ENCODE measurements at regions not wholly inside any gene's neighbourhood (a gene's known extent, or its start where the extent isn't known, plus 50 kb on each side); places are given as distances from the start of the nearest gene placed in this dataset.

GRCh38 chr6:19327241-19327640 lies 509.9 kb upstream of the ID4 start:
- no TSS peak for BruUV-seq (replicated peaks)
- H4K20me1 ChIP-seq (replicated peaks; ENCODE audit: control insufficient read depth, insufficient read depth, low read length): no peaks in the 10 kb centered on the region
- H3K27ac ChIP-seq (ENCODE audit: extremely low read depth, low read depth, low read length): no peak overlapping the region
- H3K4me2 ChIP-seq (ENCODE audit: insufficient read depth, low read length): no peak overlapping the region
- WGBS (ENCODE audit: insufficient coverage, low coverage, missing lambda C conversion rate): 0% methylated on average over 2 of the region's 2 CpGs
- H3K79me2 ChIP-seq (ENCODE audit: control insufficient read depth, insufficient read depth, low read length): no peaks in the 10 kb centered on the region
- in situ Hi-C loops (cut with MboI): no loop called here
- ChIA-PET POLR2A (no interaction called here), CTCF (ENCODE audit: low intra/inter-chr PET ratio) (no interaction called here)
- no peak overlapping the region for H3K4me3 ChIP-seq
- intact Hi-C loops (cut with micrococcal nuclease): no loop called here
- DNase-seq (ENCODE audit: extremely low read depth in 1 of 4, low spot score in 3 of 4): no peak
- ATAC-seq: no peak
- no peaks in the 10 kb centered on the region for H3K9me1 ChIP-seq (ENCODE audit: control insufficient read depth, insufficient read depth, low read length)
- TF ChIP-seq NBN (IDR thresholded peaks at IDR 0.05; ENCODE audit: low read depth): no peak
- TF ChIP-seq MIER1 (IDR thresholded peaks at IDR 0.05; ENCODE audit: low read depth): no peak
- no peak for TF ChIP-seq JUND (IDR thresholded peaks at IDR 0.05; ENCODE audit: borderline replicate concordance, low read depth, low read length)
- no peak for TF ChIP-seq JUND (tag; IDR thresholded peaks at IDR 0.05; ENCODE audit: borderline replicate concordance, low read depth, low read length)
- no peak for TF ChIP-seq ZNF518B (CRISPR knock-in tag; IDR thresholded peaks at IDR 0.05)
- no peak for TF ChIP-seq ZNF316 (IDR thresholded peaks at IDR 0.05)
- TF ChIP-seq ZNF146 (CRISPR knock-in tag; IDR thresholded peaks at IDR 0.05; ENCODE audit: unreplicated experiment): no peak
- TF ChIP-seq, protein P1, sequence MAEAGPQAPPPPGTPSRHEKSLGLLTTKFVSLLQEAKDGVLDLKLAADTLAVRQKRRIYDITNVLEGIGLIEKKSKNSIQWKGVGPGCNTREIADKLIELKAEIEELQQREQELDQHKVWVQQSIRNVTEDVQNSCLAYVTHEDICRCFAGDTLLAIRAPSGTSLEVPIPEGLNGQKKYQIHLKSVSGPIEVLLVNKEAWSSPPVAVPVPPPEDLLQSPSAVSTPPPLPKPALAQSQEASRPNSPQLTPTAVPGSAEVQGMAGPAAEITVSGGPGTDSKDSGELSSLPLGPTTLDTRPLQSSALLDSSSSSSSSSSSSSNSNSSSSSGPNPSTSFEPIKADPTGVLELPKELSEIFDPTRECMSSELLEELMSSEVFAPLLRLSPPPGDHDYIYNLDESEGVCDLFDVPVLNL (CRISPR knock-in tag; IDR thresholded peaks at IDR 0.05; ENCODE audit: low read depth): no peak
- no peak for TF ChIP-seq ETV5 (CRISPR knock-in tag; IDR thresholded peaks at IDR 0.05; ENCODE audit: low read depth)
- TF ChIP-seq SP1 (CRISPR knock-in tag; IDR thresholded peaks at IDR 0.05): no peak
- no peak for TF ChIP-seq NR3C1 (CRISPR knock-in tag; IDR thresholded peaks at IDR 0.05)
- no peaks in the 10 kb centered on the region for H3K4me1 ChIP-seq (replicated peaks in 1 of 2; ENCODE audit: control insufficient read depth in 2 of 2, insufficient read depth in 2 of 2, low read length in 2 of 2)
- H2AFZ ChIP-seq (ENCODE audit: low read depth, low read length): no peak overlapping the region
- FAIRE-seq: no peak
- H3K27me3 ChIP-seq (ENCODE audit: control insufficient read depth in 2 of 2, insufficient read depth in 2 of 2, low read length in 2 of 2): no peaks in the 10 kb centered on the region
- no peaks in the 10 kb centered on the region for H3K36me3 ChIP-seq (ENCODE audit: control insufficient read depth, insufficient read depth, low read length)
- H3K9ac ChIP-seq (ENCODE audit: insufficient read depth in 1 of 2, low read depth in 2 of 2, low read length in 2 of 2): no peak overlapping the region
- no peaks in the 10 kb centered on the region; the same call in 1 of the 2 replicates for H3K9me3 ChIP-seq (replicated peaks; ENCODE audit: control insufficient read depth, insufficient read depth, low read depth, low read length)
